ENCODE measurements at regions not wholly inside any gene's neighbourhood (a gene's known extent, or its start where the extent isn't known, plus 50 kb on each side); places are given as distances from the start of the nearest gene placed in this dataset.

DNA sequence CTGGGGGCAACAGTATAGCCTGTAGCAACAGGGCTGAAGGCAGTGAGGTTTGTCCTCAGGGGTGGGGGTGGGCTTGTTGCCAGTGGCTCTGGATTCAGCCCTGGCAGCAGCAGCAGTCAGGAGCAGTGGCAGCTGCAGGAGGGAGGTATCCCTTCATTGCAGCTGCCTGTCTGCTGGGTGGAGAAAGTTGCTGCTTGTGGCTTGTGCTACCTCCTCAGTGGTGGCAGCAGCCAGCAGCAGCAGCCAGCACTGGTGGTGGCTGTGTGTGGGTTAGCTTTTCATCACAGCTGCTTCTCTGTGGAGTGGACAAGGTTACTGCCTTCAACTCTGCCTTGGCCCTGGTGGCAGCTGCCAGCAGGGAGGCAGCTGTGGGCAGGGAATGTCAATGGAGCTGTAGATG, 94.9 kb downstream of the ARL6IP6 start:
- Histone ChIP-seq H3K4me1 (ENCODE audit: insufficient read depth, low read length) (no peaks in the 10 kb centered on the region), H3K9ac (ENCODE audit: low read depth, low read length) (no peak overlapping the region), H3K27me3 (ENCODE audit: insufficient read depth, low read length) (no peaks in the 10 kb centered on the region), H3K9me3 (ENCODE audit: insufficient read depth, low read depth, low read length) (no peaks in the 10 kb centered on the region), H3K36me3 (ENCODE audit: insufficient read depth, low read depth, low read length) (no peaks in the 10 kb centered on the region), H3K4me3 (ENCODE audit: low read length) (no peak overlapping the region), H3K27ac (ENCODE audit: low read length) (no peak overlapping the region)
